ENCODE measurements at regions not wholly inside any gene's neighbourhood (a gene's known extent, or its start where the extent isn't known, plus 50 kb on each side); places are given as distances from the start of the nearest gene placed in this dataset.

GRCh38 chr7:46100521-46100920 lies 179.4 kb upstream of the IGFBP3 start:
- Histone ChIP-seq H2AFZ (replicated peaks; ENCODE audit: low read length, poor library complexity) (no peak overlapping the region), H3K9ac (ENCODE audit: low read depth, low read length) (no peak overlapping the region), H2BK20ac (ENCODE audit: low read depth, low read length) (peak overlapping the region; percentile 91), H3K27ac (ENCODE audit: insufficient read depth, low read length) (no peak overlapping the region), H3K23ac (ENCODE audit: low read depth, low read length) (peak overlapping the region; percentile 65; the same call in 1 of the 2 replicates), H3K18ac (ENCODE audit: low read depth, low read length) (peak overlapping the region; percentile 86; the same call in 1 of the 2 replicates), H4K8ac (ENCODE audit: low read depth in 2 of 2, low read length in 2 of 2) (peak overlapping the region in 1 of 2 experiments; percentile 45; a peak in 1 of 4 replicates), H3K27me3 (ENCODE audit: control insufficient read depth, insufficient read depth, low read length) (no peaks in the 10 kb centered on the region), H4K20me1 (ENCODE audit: insufficient read depth, low read length) (no peaks in the 10 kb centered on the region), H4K91ac (ENCODE audit: insufficient read depth, low read depth, low read length) (no peak overlapping the region), H2AK9ac (replicated peaks; ENCODE audit: low read depth, low read length, poor library complexity) (no peak overlapping the region), H3K79me1 (ENCODE audit: low read depth in 1 of 2, low read length in 2 of 2) (no peaks in the 10 kb centered on the region), H3K4me3 (ENCODE audit: insufficient read depth, low read depth, low read length) (no peak overlapping the region), H2BK5ac (ENCODE audit: low read depth, low read length, poor library complexity, severe bottlenecking) (peak overlapping the region; percentile 70), H2BK15ac (ENCODE audit: low read depth, low read length) (no peak overlapping the region; the same call in 2 of the 3 replicates), H3K4me2 (ENCODE audit: low read depth, low read length) (no peak overlapping the region), H3K14ac (replicated peaks; ENCODE audit: low read depth, low read length) (peak overlapping the region; percentile 86), H3K36me3 (ENCODE audit: control insufficient read depth, insufficient read depth, low read length) (no peaks in the 10 kb centered on the region), H4K5ac (ENCODE audit: low read depth, low read length) (peak overlapping the region; percentile 55; the same call in 1 of the 2 replicates), H3K9me3 (ENCODE audit: control insufficient read depth, insufficient read depth, low read length) (no peaks in the 10 kb centered on the region), H3K4me1 (ENCODE audit: control insufficient read depth, insufficient read depth, low read length) (peaks cover 2% of the 10 kb centered on the region; the same call in 1 of the 2 replicates), H3K4ac (ENCODE audit: low read depth, low read length) (peak overlapping the region; percentile 41; the same call in 1 of the 2 replicates), H3K56ac (ENCODE audit: extremely low read depth, insufficient read depth, low read length) (no peak overlapping the region), H2AK5ac (ENCODE audit: low read depth, low read length) (no peak overlapping the region; the same call in 1 of the 2 replicates), H2BK120ac (ENCODE audit: low read depth, low read length) (peak overlapping the region; percentile 90), H3K9me1 (ENCODE audit: insufficient read depth, low read length) (no peaks in the 10 kb centered on the region)
- ChIA-PET POLR2A (ENCODE audit: unreplicated experiment) (no interaction called here), CTCF (no interaction called here)
- TF ChIP-seq CTCF (conservative IDR thresholded peaks at IDR 0.05; ENCODE audit: low read depth, low read length) = no peak
- TF ChIP-seq MXI1 (IDR thresholded peaks at IDR 0.05; ENCODE audit: borderline replicate concordance, low read depth, low read length) = no peak
- no peak for TF ChIP-seq USF2 (IDR thresholded peaks at IDR 0.05; ENCODE audit: low read depth, low read length)
- DNase-seq = peak; percentile 42
- dilution Hi-C loops (cut with HindIII; ENCODE audit: low sequenced_read_pairs, unreplicated experiment) = no loop called here
- ATAC-seq (ENCODE audit: low read depth) = peak; percentile 24; the same call in 1 of the 2 replicates
- BruUV-seq (replicated peaks) = no TSS peak
- 80% methylated on average over 1 of the region's 1 CpG; no CpG with 5 or more reads in 1 of the 2 experiments for WGBS, 2 experiments (ENCODE audit: extremely low coverage in 2 of 2, insufficient read length in 1 of 2)
- in situ Hi-C loops (cut with MboI; ENCODE audit: low sequenced_read_pairs) = no loop called here
- intact Hi-C loops (cut with micrococcal nuclease) = no loop called here

Measured in IMR-90 (cell line).